ENCODE measurements at regions not wholly inside any gene's neighbourhood (a gene's known extent, or its start where the extent isn't known, plus 50 kb on each side); places are given as distances from the start of the nearest gene placed in this dataset.
"Not testable (repeated sequence)": the region's sequence is repeated elsewhere in the genome, so short reads cannot be mapped to it uniquely, and the experiment has no call there.

DNA sequence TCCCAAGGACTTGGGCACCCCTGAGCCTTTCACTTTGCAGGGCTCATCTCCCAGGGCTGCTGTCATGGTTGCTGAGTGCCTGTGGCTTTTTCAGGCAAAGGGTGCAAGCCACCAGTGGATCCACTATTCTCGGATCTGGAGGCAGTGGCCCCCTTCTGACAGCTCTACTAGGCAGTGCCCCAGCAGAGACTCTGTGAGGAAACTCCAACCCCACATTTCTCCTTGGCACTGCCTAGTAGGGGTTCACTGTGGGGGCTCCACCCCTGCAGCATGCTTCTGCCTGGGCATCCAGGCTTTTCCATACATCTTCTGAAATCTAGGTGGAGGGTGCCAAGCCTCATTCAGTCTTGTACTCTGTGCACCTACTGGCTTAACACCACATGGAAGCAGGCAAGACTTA is 675.0 kb upstream of the MBL2 start:
- WGBS (ENCODE audit: insufficient coverage, low lambda C conversion rate), result no CpG with 5 or more reads among the region's 1 CpG
- H3K4me3 ChIP-seq (ENCODE audit: low read length), result no peak overlapping the region
- DNase-seq, result no peak
- H3K9me3 ChIP-seq (ENCODE audit: control insufficient read depth, low read depth, low read length), result no peaks in the 10 kb centered on the region
- H3K27ac ChIP-seq (ENCODE audit: low read length), result no peak overlapping the region
- no peaks in the 10 kb centered on the region for H3K27me3 ChIP-seq (ENCODE audit: control insufficient read depth, insufficient read depth, low read length)
- H3K36me3 ChIP-seq (ENCODE audit: control insufficient read depth, insufficient read depth, low read length), result no peaks in the 10 kb centered on the region
- H3K4me1 ChIP-seq (ENCODE audit: control insufficient read depth, insufficient read depth, low read length), result no peaks in the 10 kb centered on the region

DNA sequence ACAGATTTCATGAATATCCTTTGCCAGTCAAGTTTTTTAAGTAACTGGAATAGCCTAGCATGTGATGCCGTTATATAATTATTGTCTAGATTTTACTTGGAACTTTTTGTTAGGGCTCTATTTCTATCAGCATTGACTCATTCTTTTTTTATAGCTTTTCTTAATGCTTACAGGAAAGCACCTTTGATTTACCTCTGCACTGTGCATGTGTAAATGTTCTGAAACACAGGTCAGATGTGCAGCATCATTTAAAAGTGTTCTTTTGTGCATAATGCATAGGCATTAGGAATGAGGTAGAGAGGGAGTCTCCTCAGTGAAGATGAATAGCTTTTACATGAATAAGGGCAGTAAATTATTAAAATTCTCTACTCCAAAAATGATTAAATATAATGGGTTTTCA is 669.3 kb upstream of the MBL2 start:
- DNase-seq, result no peak
- no CpG with 5 or more reads among the region's 1 CpG for WGBS (ENCODE audit: insufficient coverage, low lambda C conversion rate)
- no peaks in the 10 kb centered on the region for H3K36me3 ChIP-seq (ENCODE audit: control insufficient read depth, insufficient read depth, low read length)
- H3K27ac ChIP-seq (ENCODE audit: low read length), result no peak overlapping the region
- no peak overlapping the region for H3K4me3 ChIP-seq (ENCODE audit: low read length)
- H3K27me3 ChIP-seq (ENCODE audit: control insufficient read depth, insufficient read depth, low read length), result no peaks in the 10 kb centered on the region
- no peaks in the 10 kb centered on the region for H3K9me3 ChIP-seq (ENCODE audit: control insufficient read depth, low read depth, low read length)
- H3K4me1 ChIP-seq (ENCODE audit: control insufficient read depth, insufficient read depth, low read length), result no peaks in the 10 kb centered on the region

DNA sequence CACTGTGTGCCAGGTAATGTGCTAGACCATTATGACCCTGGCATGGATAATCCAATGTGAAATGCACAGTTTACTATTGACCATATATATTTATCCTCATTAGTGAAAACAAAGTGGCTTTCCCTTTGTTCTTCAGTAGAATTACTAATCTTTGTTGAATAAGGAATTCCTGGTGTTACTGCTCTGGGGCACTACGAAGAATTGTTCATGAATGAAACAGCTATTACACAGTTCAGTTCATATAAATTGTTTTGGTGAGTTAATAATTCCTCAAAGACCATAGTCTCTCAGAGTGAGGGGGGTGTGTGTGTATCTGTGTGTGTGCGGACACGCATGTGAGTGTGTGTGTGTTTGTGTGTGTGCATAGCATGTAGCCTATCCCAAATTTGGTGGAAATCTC is 668.0 kb upstream of the MBL2 start:
- WGBS (ENCODE audit: insufficient coverage, low lambda C conversion rate), result 100% methylated on average over 1 of the region's 3 CpGs

DNA sequence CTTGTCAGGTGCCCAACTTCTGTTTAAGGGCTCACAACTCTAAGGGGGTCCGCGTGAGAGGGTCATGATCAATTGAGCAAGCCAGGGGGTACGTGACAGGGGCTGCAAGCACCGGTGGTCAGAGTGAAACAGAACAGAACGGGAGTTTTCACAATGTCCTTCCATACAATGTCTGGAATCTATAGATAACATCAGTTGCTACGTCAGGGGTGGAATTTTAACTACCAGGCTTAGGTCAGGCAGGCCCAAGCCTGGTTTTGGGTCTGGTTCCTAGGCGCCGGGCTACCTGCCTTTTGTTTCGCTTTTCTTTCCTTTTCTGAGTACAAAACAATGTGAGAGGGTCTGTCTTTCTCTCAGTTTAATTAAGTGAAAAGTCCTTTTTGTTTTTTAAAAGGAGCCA is 666.5 kb upstream of the MBL2 start:
- not testable (repeated sequence) for H3K9me3 ChIP-seq (ENCODE audit: control insufficient read depth, low read depth, low read length); H3K4me1 ChIP-seq (ENCODE audit: control insufficient read depth, insufficient read depth, low read length); DNase-seq; H3K4me3 ChIP-seq (ENCODE audit: low read length); H3K27me3 ChIP-seq (ENCODE audit: control insufficient read depth, insufficient read depth, low read length); H3K27ac ChIP-seq (ENCODE audit: low read length); H3K36me3 ChIP-seq (ENCODE audit: control insufficient read depth, insufficient read depth, low read length)
- 50% methylated on average over 3 of the region's 9 CpGs for WGBS (ENCODE audit: insufficient coverage, low lambda C conversion rate)

More for the DNA sequence above, 668.0 kb upstream of the MBL2 start:
- no peaks in the 10 kb centered on the region for H3K27me3 ChIP-seq (ENCODE audit: control insufficient read depth, insufficient read depth, low read length)
- no peaks in the 10 kb centered on the region for H3K4me1 ChIP-seq (ENCODE audit: control insufficient read depth, insufficient read depth, low read length)
- no peaks in the 10 kb centered on the region for H3K9me3 ChIP-seq (ENCODE audit: control insufficient read depth, low read depth, low read length)
- H3K27ac ChIP-seq (ENCODE audit: low read length), result no peak overlapping the region
- no peaks in the 10 kb centered on the region for H3K36me3 ChIP-seq (ENCODE audit: control insufficient read depth, insufficient read depth, low read length)
- no peak overlapping the region for H3K4me3 ChIP-seq (ENCODE audit: low read length)
- no peak for DNase-seq

DNA sequence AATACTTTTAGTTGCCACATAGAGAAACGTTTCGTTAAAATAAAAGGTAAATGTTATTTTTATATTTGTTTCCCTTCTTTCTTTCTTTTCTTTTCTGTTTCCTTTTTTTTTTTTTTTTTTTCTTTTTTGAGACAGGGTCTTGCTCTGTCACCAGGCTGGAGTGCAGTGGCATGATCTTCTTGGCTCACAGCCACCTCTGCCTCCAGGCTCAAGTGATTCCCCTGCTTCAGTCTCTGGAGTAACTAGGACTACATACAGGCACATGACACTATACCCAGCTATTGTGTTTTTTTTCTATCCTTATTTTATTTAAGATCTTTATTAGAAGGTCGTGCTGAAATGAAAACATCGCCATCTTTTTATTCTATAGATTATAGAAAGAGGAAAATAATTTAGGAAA is 661.8 kb upstream of the MBL2 start:
- 87% methylated on average over 4 of the region's 4 CpGs for WGBS (ENCODE audit: insufficient coverage, low lambda C conversion rate)
- Histone ChIP-seq H3K4me1 (ENCODE audit: control insufficient read depth, insufficient read depth, low read length) (no peaks in the 10 kb centered on the region), H3K9me3 (ENCODE audit: control insufficient read depth, low read depth, low read length) (no peaks in the 10 kb centered on the region), H3K27ac (ENCODE audit: low read length) (no peak overlapping the region), H3K27me3 (ENCODE audit: control insufficient read depth, insufficient read depth, low read length) (no peaks in the 10 kb centered on the region), H3K4me3 (ENCODE audit: low read length) (no peak overlapping the region), H3K36me3 (ENCODE audit: control insufficient read depth, insufficient read depth, low read length) (no peaks in the 10 kb centered on the region)
- no peak for DNase-seq

DNA sequence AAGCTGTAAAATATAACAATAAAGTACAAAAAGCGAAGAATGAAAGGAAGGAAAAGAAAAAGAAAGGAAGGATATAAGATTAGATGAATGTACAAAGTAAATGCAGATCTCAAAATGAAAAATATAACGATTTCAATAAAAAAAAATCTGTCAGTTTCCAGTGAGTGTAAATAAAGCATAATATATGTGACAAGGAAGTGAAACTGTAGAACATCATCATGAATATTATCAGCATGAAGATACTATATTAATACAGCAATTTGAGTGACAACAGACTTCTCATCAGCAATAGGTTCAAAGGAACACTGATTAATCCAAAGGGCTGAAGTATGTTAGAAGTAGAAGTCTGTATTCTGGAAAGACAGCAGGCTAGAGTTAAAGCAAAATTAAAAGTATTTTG is 659.5 kb upstream of the MBL2 start:
- 100% methylated on average over 2 of the region's 2 CpGs for WGBS (ENCODE audit: insufficient coverage, low lambda C conversion rate)
- H3K4me3 ChIP-seq (ENCODE audit: low read length), result no peak overlapping the region
- H3K36me3 ChIP-seq (ENCODE audit: control insufficient read depth, insufficient read depth, low read length), result no peaks in the 10 kb centered on the region

DNA sequence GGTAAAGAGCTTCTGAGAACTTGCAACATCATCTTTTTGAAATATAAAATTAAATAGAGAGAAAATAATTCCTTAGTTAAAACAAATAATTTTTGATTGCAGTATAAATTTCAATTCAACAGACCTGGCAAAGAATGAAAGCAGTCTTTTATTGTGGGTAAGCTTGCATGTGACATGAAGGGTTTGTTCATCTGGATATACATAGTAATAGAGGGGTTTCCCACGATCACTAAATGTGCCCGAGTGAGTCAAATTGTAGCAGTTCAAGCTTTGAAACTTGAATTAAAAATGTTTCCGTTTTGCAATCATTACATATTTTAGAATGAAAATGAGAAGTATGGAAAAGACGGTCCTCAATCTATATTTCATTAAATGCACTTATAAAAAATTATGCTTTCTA is 658.4 kb upstream of the MBL2 start:
- WGBS (ENCODE audit: insufficient coverage, low lambda C conversion rate), result 97% methylated on average over 2 of the region's 4 CpGs
- DNase-seq, result no peak
- no peak overlapping the region for H3K4me3 ChIP-seq (ENCODE audit: low read length)

More for the DNA sequence above, 659.5 kb upstream of the MBL2 start:
- Histone ChIP-seq H3K27me3 (ENCODE audit: control insufficient read depth, insufficient read depth, low read length) (no peaks in the 10 kb centered on the region), H3K4me1 (ENCODE audit: control insufficient read depth, insufficient read depth, low read length) (no peaks in the 10 kb centered on the region), H3K9me3 (ENCODE audit: control insufficient read depth, low read depth, low read length) (no peaks in the 10 kb centered on the region), H3K27ac (ENCODE audit: low read length) (no peak overlapping the region)
- DNase-seq, result no peak

DNA sequence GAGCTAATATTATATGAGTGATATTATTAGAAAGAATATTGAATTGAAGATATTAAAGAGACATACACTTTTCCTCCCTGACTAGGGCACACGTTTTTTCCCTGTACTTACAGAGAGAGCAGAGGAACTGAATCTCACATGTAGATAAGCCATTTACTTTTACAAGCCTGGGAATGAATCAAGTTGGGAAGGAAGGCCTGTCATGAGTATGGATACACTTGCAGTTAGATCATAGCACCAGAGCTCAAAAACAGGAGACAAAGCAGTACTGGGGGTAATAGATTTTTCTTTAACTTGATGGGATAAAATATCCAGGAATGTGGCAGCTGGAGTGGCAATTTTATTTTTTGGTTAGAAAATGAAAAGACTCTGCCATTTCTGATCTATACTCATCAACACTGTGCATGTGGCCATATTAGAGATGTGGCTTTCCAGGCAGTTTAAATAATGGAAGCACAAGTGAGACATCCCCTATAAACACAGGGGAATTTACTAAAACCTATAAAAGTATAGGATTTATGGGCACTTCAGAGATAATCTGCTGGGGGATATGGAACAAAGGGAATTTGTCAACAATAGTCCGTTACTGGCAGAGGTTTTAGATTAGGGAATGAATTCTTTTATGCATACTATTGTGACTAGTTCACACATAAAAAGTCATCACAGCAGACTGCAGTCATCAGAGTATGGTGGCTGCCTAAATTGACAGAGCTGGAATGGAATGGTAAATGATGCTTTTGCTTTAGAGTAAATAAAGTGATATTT is 657.7 kb upstream of the MBL2 start:
- 20% methylated on average over 1 of the region's 2 CpGs for WGBS (ENCODE audit: insufficient coverage, low lambda C conversion rate)
- H3K4me1 ChIP-seq (ENCODE audit: control insufficient read depth, insufficient read depth, low read length), result no peaks in the 10 kb centered on the region
- H3K9me3 ChIP-seq (ENCODE audit: control insufficient read depth, low read depth, low read length), result no peaks in the 10 kb centered on the region
- no peak for DNase-seq
- no peak overlapping the region for H3K27ac ChIP-seq (ENCODE audit: low read length)
- no peak overlapping the region for H3K4me3 ChIP-seq (ENCODE audit: low read length)
- no peaks in the 10 kb centered on the region for H3K27me3 ChIP-seq (ENCODE audit: control insufficient read depth, insufficient read depth, low read length)
- H3K36me3 ChIP-seq (ENCODE audit: control insufficient read depth, insufficient read depth, low read length), result no peaks in the 10 kb centered on the region

More for the DNA sequence above, 658.4 kb upstream of the MBL2 start:
- Histone ChIP-seq H3K9me3 (ENCODE audit: control insufficient read depth, low read depth, low read length) (no peaks in the 10 kb centered on the region), H3K27ac (ENCODE audit: low read length) (no peak overlapping the region), H3K36me3 (ENCODE audit: control insufficient read depth, insufficient read depth, low read length) (no peaks in the 10 kb centered on the region), H3K4me1 (ENCODE audit: control insufficient read depth, insufficient read depth, low read length) (no peaks in the 10 kb centered on the region), H3K27me3 (ENCODE audit: control insufficient read depth, insufficient read depth, low read length) (no peaks in the 10 kb centered on the region)

DNA sequence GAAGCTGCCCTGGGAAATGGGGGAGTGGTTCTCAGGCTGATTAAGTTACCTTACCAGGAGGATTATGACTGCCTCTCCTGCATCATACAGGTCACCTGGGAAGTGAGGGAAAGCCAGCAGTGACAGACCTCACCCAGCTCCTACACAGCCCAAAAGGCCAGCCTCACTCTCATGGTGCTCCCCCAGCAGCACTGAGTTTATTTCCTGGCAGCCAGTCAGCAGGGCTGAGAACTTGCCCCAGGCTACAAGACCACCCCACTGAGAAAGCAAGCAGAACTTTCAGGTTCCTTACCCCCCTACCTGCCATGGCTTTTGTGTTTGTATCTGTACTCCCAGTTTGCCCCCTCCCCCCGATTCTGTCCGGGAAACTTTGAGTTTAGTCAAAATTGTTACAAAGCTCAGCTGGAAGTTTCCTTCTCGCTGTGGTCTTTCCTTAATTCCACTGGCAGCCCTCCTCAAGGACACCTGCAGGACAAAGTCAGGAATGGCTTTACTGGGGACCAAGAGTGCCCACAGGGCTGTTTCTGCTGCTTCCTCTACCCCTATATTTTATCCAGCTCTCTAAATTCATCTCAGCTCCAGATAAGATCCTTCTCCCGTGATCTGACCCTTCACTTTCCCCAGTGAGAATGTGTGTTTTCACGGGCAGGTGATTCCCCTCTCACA is 649.8 kb upstream of the MBL2 start:
- Histone ChIP-seq H3K4me3 (ENCODE audit: low read length) (no peak overlapping the region), H3K4me1 (ENCODE audit: control insufficient read depth, insufficient read depth, low read length) (no peaks in the 10 kb centered on the region), H3K27ac (ENCODE audit: low read length) (no peak overlapping the region), H3K27me3 (ENCODE audit: control insufficient read depth, insufficient read depth, low read length) (no peaks in the 10 kb centered on the region), H3K9me3 (ENCODE audit: control insufficient read depth, low read depth, low read length) (no peaks in the 10 kb centered on the region), H3K36me3 (ENCODE audit: control insufficient read depth, insufficient read depth, low read length) (no peaks in the 10 kb centered on the region)
- 100% methylated on average over 1 of the region's 5 CpGs for WGBS (ENCODE audit: insufficient coverage, low lambda C conversion rate)
- DNase-seq, result no peak

DNA sequence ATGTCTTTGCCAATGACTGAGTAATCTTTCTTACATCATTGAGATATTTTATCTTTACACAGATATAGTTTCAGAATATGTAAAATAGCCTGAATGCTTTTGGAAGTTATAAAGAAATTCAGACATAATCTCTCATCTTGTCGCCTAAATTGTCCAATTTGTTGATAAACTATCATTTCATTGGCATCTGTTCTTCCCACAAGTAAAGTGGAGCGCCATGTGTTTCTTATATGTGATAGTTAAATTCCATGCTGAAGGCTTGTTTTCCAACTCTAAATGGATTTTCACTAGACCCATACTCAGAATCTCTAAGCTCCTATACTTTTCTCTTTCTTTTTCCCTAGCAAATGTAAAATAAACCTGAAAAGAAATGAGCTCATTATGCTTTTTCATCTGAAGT is 640.1 kb upstream of the MBL2 start:
- H3K4me1 ChIP-seq (ENCODE audit: control insufficient read depth, insufficient read depth, low read length), result no peaks in the 10 kb centered on the region
- no peak overlapping the region for H3K4me3 ChIP-seq (ENCODE audit: low read length)
- WGBS (ENCODE audit: insufficient coverage, low lambda C conversion rate), result 82% methylated on average over 2 of the region's 2 CpGs
- no peaks in the 10 kb centered on the region for H3K36me3 ChIP-seq (ENCODE audit: control insufficient read depth, insufficient read depth, low read length)
- no peaks in the 10 kb centered on the region for H3K9me3 ChIP-seq (ENCODE audit: control insufficient read depth, low read depth, low read length)
- no peak for DNase-seq
- H3K27ac ChIP-seq (ENCODE audit: low read length), result no peak overlapping the region
- H3K27me3 ChIP-seq (ENCODE audit: control insufficient read depth, insufficient read depth, low read length), result no peaks in the 10 kb centered on the region

DNA sequence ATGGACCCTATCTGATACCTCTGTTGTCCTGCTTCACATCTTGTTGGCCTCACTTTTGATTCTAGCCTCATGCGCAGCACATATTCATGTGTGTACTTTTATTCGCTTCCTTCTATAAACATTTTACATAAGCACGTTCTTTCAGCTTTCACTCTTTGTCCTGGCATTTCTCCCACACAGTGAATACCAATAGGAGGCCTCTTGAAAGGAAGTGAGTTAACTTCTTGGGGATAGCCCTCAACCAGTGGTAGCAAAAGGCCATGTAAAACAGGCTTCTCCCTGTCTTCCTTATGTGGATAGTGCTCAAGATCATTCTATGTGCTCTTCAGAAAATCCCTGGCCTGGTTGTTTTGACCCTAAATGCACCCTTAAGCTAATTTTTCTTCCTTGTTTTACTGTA is 633.9 kb upstream of the MBL2 start:
- Histone ChIP-seq H3K9me3 (ENCODE audit: control insufficient read depth, low read depth, low read length) (no peaks in the 10 kb centered on the region), H3K27me3 (ENCODE audit: control insufficient read depth, insufficient read depth, low read length) (no peaks in the 10 kb centered on the region), H3K36me3 (ENCODE audit: control insufficient read depth, insufficient read depth, low read length) (no peaks in the 10 kb centered on the region), H3K4me1 (ENCODE audit: control insufficient read depth, insufficient read depth, low read length) (no peaks in the 10 kb centered on the region), H3K27ac (ENCODE audit: low read length) (no peak overlapping the region), H3K4me3 (ENCODE audit: low read length) (no peak overlapping the region)
- WGBS (ENCODE audit: insufficient coverage, low lambda C conversion rate), result 80% methylated on average over 1 of the region's 3 CpGs
- no peak for DNase-seq

All from large intestine (tissue), 3 donors.